NCI-H748 (cell line): ENCODE measurements at regions not wholly inside any gene's neighbourhood (a gene's known extent, or its start where the extent isn't known, plus 50 kb on each side); places are given as distances from the start of the nearest gene placed in this dataset.
"Not testable (repeated sequence)": the region's sequence is repeated elsewhere in the genome, so short reads cannot be mapped to it uniquely, and the experiment has no call there.

ENCODE experiments used
- DNase-seq: peaks from one replicate; lab custom pipeline; 2025; ENCODE audit not compliant: unreplicated experiment; lab: John Stamatoyannopoulos, UW

- no peak for DNase-seq
These were observed 220.7 kb downstream of the TACR3 start for GRCh38 chr4:103499094-103499493.

- DNase-seq = no peak
These were observed 221.4 kb downstream of the TACR3 start for GRCh38 chr4:103498161-103499070.

GRCh38 chr4:103497692-103498091, 222.1 kb downstream of the TACR3 start:
- no peak for DNase-seq

GRCh38 chr4:103496800-103497199, 223.0 kb downstream of the TACR3 start:
- DNase-seq = no peak

GRCh38 chr4:103493450-103494159, 226.2 kb downstream of the TACR3 start:
- no peak for DNase-seq

- DNase-seq = not testable (repeated sequence)
These were observed 234.5 kb downstream of the TACR3 start for GRCh38 chr4:103485296-103485695.

- DNase-seq = no peak
These were observed 235.3 kb downstream of the TACR3 start for GRCh38 chr4:103484521-103484920.

- no peak for DNase-seq
These were observed 236.9 kb downstream of the TACR3 start for GRCh38 chr4:103482893-103483292.

- DNase-seq = no peak
These were observed 237.3 kb downstream of the TACR3 start for GRCh38 chr4:103482471-103482870.

GRCh38 chr4:103478734-103479133, 241.1 kb downstream of the TACR3 start:
- peak; percentile 1 for DNase-seq

- DNase-seq = no peak
These were observed 241.6 kb downstream of the TACR3 start for GRCh38 chr4:103478210-103478609.

GRCh38 chr4:103457566-103457965, 259.4 kb upstream of the CENPE start:
- no peak for DNase-seq

GRCh38 chr4:103451341-103451740, 253.2 kb upstream of the CENPE start:
- DNase-seq = no peak

- no peak for DNase-seq
These were observed 252.6 kb upstream of the CENPE start for GRCh38 chr4:103450693-103451092.

- no peak for DNase-seq
These were observed 251.3 kb upstream of the CENPE start for GRCh38 chr4:103449296-103450023.

- no peak for DNase-seq
These were observed 247.2 kb upstream of the CENPE start for GRCh38 chr4:103445377-103445776.

- DNase-seq = peak; percentile 42
These were observed 245.2 kb upstream of the CENPE start for GRCh38 chr4:103443324-103443723.

GRCh38 chr4:103429283-103429682, 231.1 kb upstream of the CENPE start:
- no peak for DNase-seq

GRCh38 chr4:103425406-103425805, 227.3 kb upstream of the CENPE start:
- no peak for DNase-seq

- DNase-seq = peak; percentile 41
These were observed 226.7 kb upstream of the CENPE start for GRCh38 chr4:103424853-103425252.

- no peak for DNase-seq
These were observed 225.1 kb upstream of the CENPE start for GRCh38 chr4:103423261-103423660.
